HepG2 (cell line): ENCODE measurements at regions not wholly inside any gene's neighbourhood (a gene's known extent, or its start where the extent isn't known, plus 50 kb on each side); places are given as distances from the start of the nearest gene placed in this dataset.

Experiments
- ATAC-seq: fragments of 200-7000 bp; cut with Tn5 transposase; 3 replicates; pipeline ENCODE4 v1.9.1; 2020; ENCODE audit warnings: mild to moderate bottlenecking, moderate library complexity
- BruUV-seq: library from RNA; stranded (reverse); fragments of 400-500 nt; replicated peaks from 2 replicates; lab custom pipeline; 2021; lab: Mats Ljungman, UMichigan
- CTCF ChIA-PET: fragments of 300-600 bp; formaldehyde crosslinking; extraction: SDS; loops from one replicate; lab custom pipeline; 2021; ENCODE audit warnings: low total read pairs, inconsistent platforms, low intra/inter-chr PET ratio; lab: Yijun Ruan, JAX
- POLR2A ChIA-PET: fragments of 350-600 bp; sonication (Branson Sonifier 250); formaldehyde crosslinking; loops from one replicate; lab custom pipeline; 2020; ENCODE audit warnings: antibody characterized with exemption, inconsistent platforms; lab: Yijun Ruan, JAX
- DNase-seq: peaks from one replicate; pipeline ENCODE4 v3.0.0-alpha.2; 2015; ENCODE audit warnings: low spot score
- FAIRE-seq: peaks from 3 replicates; lab custom pipeline; 2011; peaks lifted over from hg19 to GRCh38; lab: Jason Lieb, UNC
- H2AFZ ChIP-seq: one replicate; pipeline ENCODE4 v1.6.1; 2011; ENCODE audit warnings: low read length, inconsistent platforms
- H3K27ac ChIP-seq: fragments of 300-600 bp; 3 replicates; pipeline ENCODE4 v1.8.0; 2011; ENCODE audit warnings: mixed run types, mild to moderate bottlenecking, mixed read lengths, low read length, inconsistent platforms; ENCODE audit not compliant: insufficient read depth; ENCODE audit errors: extremely low read length
- H3K27me3 ChIP-seq, 2 experiments: fragments of 200-600 bp in 1 of 2; 2 replicates in 1 of 2; 3 replicates in 1 of 2; pipeline versions ENCODE4 v1.6.0 to v1.8.0; 2011; ENCODE audit warnings: low read length in 2 of 2, mild to moderate bottlenecking in 2 of 2, moderate library complexity in 2 of 2, inconsistent platforms in 1 of 2; ENCODE audit not compliant: insufficient read depth in 2 of 2, control insufficient read depth in 1 of 2
- H3K36me3 ChIP-seq, 2 experiments: fragments of 200-600 bp in 1 of 2; replicated peaks in 1 of 2; 2 replicates in 1 of 2; 3 replicates in 1 of 2; pipeline versions ENCODE4 v1.5.1 to v1.8.0; 2011; ENCODE audit warnings: low read length in 2 of 2, inconsistent platforms in 1 of 2; ENCODE audit not compliant: insufficient read depth in 2 of 2, control insufficient read depth in 1 of 2
- H3K4me1 ChIP-seq: 2 replicates; pipeline ENCODE4 v1.5.1; 2012; ENCODE audit warnings: low read length, inconsistent platforms; ENCODE audit not compliant: insufficient read depth
- H3K4me2 ChIP-seq: 2 replicates; pipeline ENCODE4 v1.6.0; 2011; ENCODE audit warnings: low read depth, low read length, inconsistent platforms
- H3K4me3 ChIP-seq, 3 experiments: fragments of 200-600 bp in 1 of 3; sonication (generic), shearing (Covaris generic) in 1 of 3; replicated peaks in 1 of 3; 2 replicates each; pipeline ENCODE4 v1.5.1; 2011 to 2016; ENCODE audit warnings: low read length in 3 of 3, inconsistent platforms in 2 of 3, low read depth in 2 of 3, mild to moderate bottlenecking in 2 of 3, control low read depth in 1 of 3, mixed read lengths in 1 of 3; ENCODE audit not compliant: insufficient read depth in 1 of 3
- H3K79me2 ChIP-seq: one replicate; pipeline ENCODE4 v1.6.1; 2011; ENCODE audit warnings: low read length, inconsistent platforms; ENCODE audit not compliant: insufficient read depth
- H3K9ac ChIP-seq: 2 replicates; pipeline ENCODE4 v1.6.0; 2011; ENCODE audit warnings: mild to moderate bottlenecking, low read depth, low read length, inconsistent platforms; ENCODE audit not compliant: insufficient read depth
- H3K9me3 ChIP-seq: 2 replicates; pipeline ENCODE4 v1.5.1; 2012; ENCODE audit warnings: mild to moderate bottlenecking, low read length
- H4K20me1 ChIP-seq: 2 replicates; pipeline ENCODE4 v1.6.0; 2011; ENCODE audit warnings: inconsistent platforms, mild to moderate bottlenecking, low read length, moderate library complexity; ENCODE audit not compliant: insufficient read depth
- HDAC6 ChIP-seq: fragments of 200-600 bp; sonication (generic); IDR thresholded peaks from 2 replicates; pipeline ENCODE4 v1.7.0; 2017; ENCODE audit warnings: mild to moderate bottlenecking, antibody characterized with exemption, low read length, low read depth
- PRDM15 ChIP-seq: sonication (generic); formaldehyde crosslinking; IDR thresholded peaks from 2 replicates; pipeline ENCODE4 v1.4.0; 2020; ENCODE audit warnings: missing genetic modification reagents
- TBP ChIP-seq: sonication (generic); formaldehyde crosslinking; IDR thresholded peaks from 2 replicates; pipeline ENCODE4 v1.5.0; 2020; ENCODE audit warnings: missing genetic modification reagents
- THRA ChIP-seq: sonication (generic); formaldehyde crosslinking; IDR thresholded peaks from 2 replicates; pipeline ENCODE4 v1.4.0; 2020; ENCODE audit warnings: missing genetic modification reagents, borderline replicate concordance
- YY1 ChIP-seq: IDR thresholded peaks from 2 replicates; pipeline ENCODE4 v1.6.1; 2011; ENCODE audit warnings: low read length, low read depth, moderate library complexity, mild to moderate bottlenecking; ENCODE audit not compliant: insufficient read depth, insufficient replicate concordance
- ZBTB10 ChIP-seq: sonication (generic); formaldehyde crosslinking; IDR thresholded peaks from 2 replicates; pipeline ENCODE4 v1.4.0; 2020; ENCODE audit warnings: missing genetic modification reagents, borderline replicate concordance
- ZNF264 ChIP-seq: sonication (generic); formaldehyde crosslinking; IDR thresholded peaks from 2 replicates; pipeline ENCODE4 v1.4.0; 2020; ENCODE audit warnings: missing genetic modification reagents
- ZNF615 ChIP-seq: sonication (generic); formaldehyde crosslinking; IDR thresholded peaks from 2 replicates; pipeline ENCODE4 v1.5.0; 2020; ENCODE audit warnings: mild to moderate bottlenecking, missing genetic modification reagents, borderline replicate concordance
- WGBS: methylation state at CpG from one replicate; pipeline ENCODE4 v1.1.6; 2017; ENCODE audit warnings: low lambda C conversion rate; 5-methylcytosine and 5-hydroxymethylcytosine counted together
- in situ Hi-C: cut with HindIII; loops from 2 replicates; pipeline ENCODE4 v1.10.0; 2017; ENCODE audit warnings: low pct_unique_long_range_greater_than_20kb; ENCODE audit not compliant: extremely low pct_ligation_motif_present
- intact Hi-C: fragments of 100-400 bp; cut with micrococcal nuclease; formaldehyde crosslinking; loops from one replicate; pipeline ENCODE4 v1.10.0; 2022; ENCODE audit not compliant: unreplicated experiment

GRCh38 chr4:81838586-81838985, 366.9 kb upstream of the RASGEF1B start:
- H2AFZ ChIP-seq, result no peak overlapping the region
- H3K9ac ChIP-seq, result no peak overlapping the region
- H3K9me3 ChIP-seq, result no peaks in the 10 kb centered on the region
- ChIA-PET CTCF (no interaction called here), POLR2A (no interaction called here)
- no peak for DNase-seq
- H3K36me3 ChIP-seq, result no peaks in the 10 kb centered on the region
- intact Hi-C loops (no loop called here), in situ Hi-C loops (no loop called here)
- no TSS peak for BruUV-seq
- 64% methylated on average over 2 of the region's 2 CpGs for WGBS
- H3K4me1 ChIP-seq, result no peaks in the 10 kb centered on the region
- ATAC-seq, result no peak
- no peaks in the 10 kb centered on the region for H3K79me2 ChIP-seq
- H3K4me3 ChIP-seq, result no peak overlapping the region
- no peak overlapping the region for H3K4me2 ChIP-seq
- no peak for TF ChIP-seq HDAC6
- no peak for TF ChIP-seq YY1
- TF ChIP-seq TBP (CRISPR knock-in tag), result no peak
- no peak for TF ChIP-seq ZBTB10 (CRISPR knock-in tag)
- TF ChIP-seq ZNF615 (CRISPR knock-in tag), result no peak
- TF ChIP-seq ZNF264 (CRISPR knock-in tag), result no peak
- TF ChIP-seq THRA, result no peak
- no peak for TF ChIP-seq PRDM15
- no peak overlapping the region for H3K27ac ChIP-seq
- no peaks in the 10 kb centered on the region for H4K20me1 ChIP-seq
- FAIRE-seq, result no peak
- no peaks in the 10 kb centered on the region for H3K27me3 ChIP-seq
